ENCODE measurements at regions not wholly inside any gene's neighbourhood (a gene's known extent, or its start where the extent isn't known, plus 50 kb on each side); places are given as distances from the start of the nearest gene placed in this dataset.

- DNase-seq, result no peak
Measured at GRCh38 chr20:6956574-6956973, 189.1 kb downstream of the BMP2 start.

DNA sequence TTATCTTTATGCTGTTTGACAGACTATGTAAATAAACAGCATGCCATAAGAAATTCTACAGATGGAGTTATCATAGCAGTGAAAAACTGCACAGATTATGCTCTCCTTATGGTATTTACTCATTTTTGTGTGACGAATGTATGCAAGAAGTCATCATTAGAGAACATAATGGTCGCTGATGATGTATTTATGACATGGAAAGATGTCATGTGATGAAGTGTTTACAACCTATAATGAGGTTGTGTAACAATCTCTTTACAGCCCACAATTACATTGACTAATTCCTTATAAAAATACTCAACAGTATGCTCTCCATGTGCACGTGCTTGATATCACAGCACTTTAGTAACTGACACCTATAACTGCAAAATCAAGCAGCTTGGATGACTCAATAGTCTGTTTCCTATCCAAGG is 192.4 kb downstream of the BMP2 start:
- DNase-seq, result no peak

DNA sequence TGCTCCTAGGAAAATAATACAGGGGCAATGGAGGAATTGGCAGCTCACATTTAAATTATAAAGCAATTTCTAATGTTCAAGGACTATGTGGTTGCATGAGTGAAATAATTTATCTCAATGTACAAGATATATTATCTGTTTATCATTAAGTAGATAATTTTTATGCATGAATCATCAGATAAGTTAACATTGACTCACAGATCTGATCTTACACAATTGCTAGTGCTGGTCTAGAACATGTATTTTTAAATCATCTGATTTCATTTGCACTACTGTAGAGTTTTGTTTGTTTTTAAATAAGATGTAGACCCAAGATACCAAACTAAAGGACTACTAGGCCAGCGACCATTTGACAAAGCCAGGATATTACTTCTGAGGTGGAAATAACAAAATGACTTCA is 199.2 kb downstream of the BMP2 start:
- DNase-seq, result no peak

DNA sequence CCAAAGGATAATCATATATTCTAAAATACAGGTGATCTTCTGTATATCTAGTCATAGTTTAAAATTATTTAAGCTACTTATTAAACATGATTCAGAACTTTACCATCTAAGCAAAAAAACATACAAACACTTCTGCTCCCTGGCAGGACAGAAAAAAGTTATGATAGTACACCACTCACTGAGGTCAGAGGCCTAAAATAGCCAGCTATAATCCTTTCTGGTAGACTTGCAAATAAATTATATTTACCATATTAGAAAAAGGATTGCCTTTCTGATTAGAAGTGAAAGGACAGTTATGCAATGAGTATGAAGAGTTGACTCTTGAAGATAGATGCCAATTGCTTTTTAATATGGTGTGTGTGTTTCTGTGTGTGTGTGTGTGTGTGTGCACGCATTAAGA is 207.4 kb downstream of the BMP2 start:
- DNase-seq, result no peak

DNA sequence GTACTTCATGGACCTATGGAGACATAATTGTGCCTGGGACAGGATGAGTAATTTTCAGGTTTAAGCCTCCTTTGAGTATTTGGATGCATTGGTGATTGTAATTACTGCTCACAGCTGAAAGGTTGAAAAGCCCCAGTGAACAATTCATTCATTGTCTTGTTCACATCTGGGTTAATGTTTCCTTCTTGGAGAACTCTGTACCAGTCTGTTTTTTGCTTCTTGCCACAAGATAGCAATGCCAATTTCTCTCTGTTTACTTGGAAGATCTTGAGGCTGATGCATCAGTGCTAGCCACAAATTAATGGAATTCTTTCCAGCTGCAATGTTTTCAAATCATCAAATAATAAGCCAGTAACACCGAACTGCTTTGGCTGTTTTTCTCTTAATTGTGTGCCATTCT is 207.8 kb downstream of the BMP2 start:
- DNase-seq, result no peak

GRCh38 chr20:6976106-6976900 is 208.8 kb downstream of the BMP2 start:
- DNase-seq, result no peak

GRCh38 chr20:6979621-6980020 is 212.1 kb downstream of the BMP2 start:
- DNase-seq, result no peak

GRCh38 chr20:6993011-6993410 is 225.5 kb downstream of the BMP2 start:
- no peak for DNase-seq

DNA sequence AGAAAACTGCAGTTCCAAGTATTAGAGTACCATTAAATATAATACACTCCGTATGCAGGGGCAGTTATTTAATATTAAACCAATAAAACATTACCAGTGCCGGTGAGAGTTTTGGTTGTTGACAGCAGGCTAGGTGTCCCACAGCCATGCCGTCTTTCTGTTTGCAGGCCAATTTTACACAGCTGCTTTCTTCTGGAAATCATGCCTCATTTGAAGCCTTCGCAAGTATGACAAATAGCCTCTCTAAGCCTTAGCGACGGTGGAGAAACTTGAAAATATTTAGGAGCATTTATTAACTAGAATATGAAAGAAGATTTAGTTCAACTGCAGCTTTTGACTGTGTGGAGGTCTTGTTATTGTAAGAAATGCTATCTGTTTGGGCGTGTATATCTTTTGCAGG is 226.0 kb downstream of the BMP2 start:
- no peak for DNase-seq

- no peak for DNase-seq
Measured at GRCh38 chr20:6994452-6994851, 227.0 kb downstream of the BMP2 start.

DNA sequence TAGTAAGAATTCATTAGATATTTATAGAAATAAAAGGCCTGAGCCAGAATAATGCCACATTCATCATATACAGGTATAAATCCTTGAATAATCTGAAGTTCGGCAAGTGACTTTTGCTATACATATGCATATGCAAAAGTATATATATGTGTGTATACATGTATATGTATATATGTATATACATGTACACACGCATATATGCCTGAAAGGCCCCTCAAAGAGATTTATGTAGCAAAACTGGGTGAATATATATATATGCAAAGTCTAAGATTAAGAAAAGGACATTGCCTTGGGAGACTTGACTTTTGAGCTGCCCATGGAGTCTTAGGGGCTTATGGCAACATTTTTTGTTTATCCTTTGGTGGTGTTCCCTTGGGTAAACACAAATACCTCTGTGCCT is 231.4 kb downstream of the BMP2 start:
- no peak for DNase-seq

DNA sequence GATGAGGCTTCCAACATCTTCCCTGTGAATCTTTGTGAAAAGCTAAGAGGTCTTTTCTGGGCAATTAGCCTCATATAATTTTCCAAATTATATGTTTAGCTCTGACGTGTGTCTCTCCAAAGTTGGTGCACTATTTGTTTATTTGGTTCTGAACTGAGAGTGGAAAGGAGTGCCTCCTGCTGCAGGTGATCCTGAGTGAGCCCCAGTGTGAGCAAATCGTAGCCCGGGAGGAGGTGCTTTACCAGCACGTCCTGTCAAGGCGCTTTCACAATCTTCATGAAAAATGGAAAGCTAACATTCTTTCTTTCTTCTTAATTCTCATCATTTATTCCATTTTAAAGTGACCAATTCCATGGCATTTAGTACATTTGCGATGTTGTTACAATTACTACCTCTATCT is 231.9 kb downstream of the BMP2 start:
- DNase-seq, result no peak

- no peak for DNase-seq
Measured at GRCh38 chr20:7003598-7003997, 236.1 kb downstream of the BMP2 start.

GRCh38 chr20:7004801-7005200 is 237.3 kb downstream of the BMP2 start:
- no peak for DNase-seq

GRCh38 chr20:7010527-7010926 is 243.0 kb downstream of the BMP2 start:
- DNase-seq, result no peak

DNA sequence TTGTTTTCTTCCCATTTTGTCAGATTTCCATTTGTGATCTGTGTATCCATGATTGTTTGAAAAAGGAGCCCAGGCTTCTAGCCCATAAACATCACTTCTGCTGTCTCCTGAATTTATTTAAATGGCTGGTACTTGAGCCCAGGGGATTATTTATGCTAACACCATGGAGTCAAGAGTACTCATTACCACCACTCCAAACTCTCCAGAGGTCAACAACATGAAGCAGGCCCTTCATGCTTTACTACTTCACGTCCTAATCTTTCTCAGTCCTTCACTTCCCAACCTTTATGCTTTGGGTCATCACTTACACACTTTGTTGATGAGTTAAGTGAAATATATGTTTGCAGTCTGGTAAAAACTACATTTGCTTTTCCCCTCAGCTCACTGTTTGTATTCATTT is 247.8 kb downstream of the BMP2 start:
- DNase-seq, result no peak

- no peak for DNase-seq
Measured at GRCh38 chr20:7022597-7022996, 255.1 kb downstream of the BMP2 start.

DNA sequence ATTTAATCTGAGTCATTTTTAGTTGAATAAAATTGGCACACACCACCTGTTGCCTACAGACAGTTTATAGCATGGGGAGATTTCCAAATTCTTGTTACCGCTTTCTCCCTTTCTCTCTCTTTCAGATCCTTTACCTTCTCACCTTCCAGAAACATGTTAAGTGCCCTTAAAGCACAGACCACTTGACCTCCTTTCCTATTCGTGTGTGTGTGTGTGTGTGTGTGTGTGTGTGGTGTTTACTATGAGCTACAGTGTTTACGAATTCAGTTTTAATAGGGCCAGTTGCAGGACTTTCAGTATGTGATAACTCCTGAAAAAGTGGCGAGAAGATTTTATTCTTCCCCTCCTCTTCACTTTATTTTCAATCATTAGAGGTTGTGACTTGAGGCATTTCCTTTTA is 258.1 kb downstream of the BMP2 start:
- no peak for DNase-seq

DNA sequence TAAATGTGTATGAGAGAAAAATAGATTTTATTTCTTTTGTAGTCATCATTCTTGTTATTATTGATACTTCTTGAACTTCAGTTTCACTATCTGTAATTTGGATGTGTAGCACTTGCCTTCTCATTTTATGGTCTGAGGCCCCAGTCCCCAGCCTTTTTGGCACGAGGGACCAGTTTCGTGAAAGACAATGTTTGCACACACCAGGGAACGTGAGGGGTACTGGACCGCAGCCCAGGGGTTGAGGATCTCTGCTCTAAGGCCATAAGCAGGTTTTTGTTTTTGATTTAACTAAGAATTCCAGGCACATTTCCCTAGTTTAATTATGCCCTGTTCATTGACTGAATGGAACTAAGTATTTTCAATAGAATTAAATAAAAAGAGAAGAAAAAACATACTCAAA is 261.5 kb downstream of the BMP2 start:
- no peak for DNase-seq

GRCh38 chr20:7031222-7031621 is 263.7 kb downstream of the BMP2 start:
- no peak for DNase-seq

- DNase-seq, result no peak
Measured at GRCh38 chr20:7038029-7038428, 270.5 kb downstream of the BMP2 start.

- no peak for DNase-seq
Measured at GRCh38 chr20:7057611-7058010, 290.1 kb downstream of the BMP2 start.

GRCh38 chr20:7078804-7079203 is 311.3 kb downstream of the BMP2 start:
- no peak for DNase-seq

- no peak for DNase-seq
Measured at GRCh38 chr20:7080472-7080871, 313.0 kb downstream of the BMP2 start.

DNA sequence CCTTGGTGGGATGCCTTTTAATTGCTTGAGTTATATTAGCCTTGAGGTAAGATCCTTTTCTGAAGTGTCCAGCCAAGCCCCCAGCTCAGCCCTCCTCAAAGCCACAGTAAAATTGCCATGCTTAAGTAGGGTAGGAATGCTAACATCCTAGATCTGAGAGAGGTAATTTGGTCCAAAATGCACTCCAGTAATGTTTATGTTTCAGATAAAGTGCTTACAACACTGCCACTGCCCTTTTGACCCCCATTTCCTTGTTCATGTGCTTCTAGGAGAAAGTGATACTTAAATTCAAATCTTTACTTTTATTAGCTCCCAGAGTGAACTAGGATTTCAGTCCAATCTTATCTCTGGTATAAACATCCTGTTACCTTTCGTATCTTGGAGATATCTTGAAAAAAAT is 318.0 kb downstream of the BMP2 start:
- no peak for DNase-seq

Data from NCI-H82 (cell line).